ENCODE measurements at regions not wholly inside any gene's neighbourhood (a gene's known extent, or its start where the extent isn't known, plus 50 kb on each side); places are given as distances from the start of the nearest gene placed in this dataset.

GRCh38 chr20:56957737-56958553, 308.5 kb downstream of the BMP7 start:
- DNase-seq (ENCODE audit: low spot score) = no peak

DNA sequence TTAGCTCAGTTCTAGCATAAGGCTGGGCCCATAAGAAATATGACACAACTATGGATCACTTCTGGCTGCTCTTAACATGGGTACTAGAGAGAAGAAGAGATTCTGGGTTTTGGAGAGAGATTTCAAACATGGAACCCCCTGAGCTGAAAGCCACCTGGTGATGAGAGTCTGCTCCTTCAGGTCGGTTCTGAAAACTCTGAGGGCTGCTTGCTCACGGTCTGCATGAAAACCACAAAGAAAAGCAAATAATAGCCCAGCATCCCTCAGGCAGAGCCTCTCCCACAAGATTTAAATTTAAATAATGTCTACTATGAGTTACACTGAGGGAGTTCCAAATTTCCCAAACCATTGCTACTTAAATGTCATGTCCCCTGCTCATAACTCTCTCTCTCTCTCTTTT, 301.5 kb downstream of the BMP7 start:
- DNase-seq (ENCODE audit: low spot score) = no peak

- DNase-seq (ENCODE audit: low spot score) = no peak
These were observed 298.5 kb downstream of the BMP7 start for GRCh38 chr20:56967916-56968315.

DNA sequence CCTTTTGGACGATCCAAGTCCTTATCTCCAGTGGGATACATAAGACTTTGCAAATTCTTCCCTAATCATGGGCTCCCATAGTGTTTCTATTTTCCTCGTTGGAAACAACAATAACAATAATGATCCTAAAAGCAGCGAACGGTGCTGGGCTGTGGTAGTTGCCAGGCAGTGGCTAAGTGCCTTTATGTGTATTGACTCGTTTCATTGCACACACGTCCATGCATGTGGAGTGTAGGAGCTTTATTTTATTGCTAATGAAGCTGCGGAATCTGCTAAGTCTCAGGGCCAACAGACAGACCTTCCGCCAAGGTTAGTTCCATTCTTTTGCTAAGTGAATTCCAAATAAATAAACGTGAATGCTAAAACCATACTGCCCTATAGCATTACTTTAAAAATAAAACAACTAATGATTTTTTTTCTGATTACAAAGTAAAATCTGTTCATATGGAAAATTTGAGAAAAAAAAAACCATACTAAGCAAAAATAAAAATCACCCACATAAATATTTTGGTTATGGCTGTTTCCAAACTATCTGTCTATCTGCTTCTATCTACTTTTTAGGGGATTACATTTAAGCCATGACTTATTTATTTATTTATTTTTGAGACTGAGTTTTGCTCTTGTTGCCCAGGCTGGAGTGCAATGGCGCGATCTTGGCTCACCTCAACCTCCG, 297.9 kb downstream of the BMP7 start:
- DNase-seq (ENCODE audit: low spot score) = no peak

DNA sequence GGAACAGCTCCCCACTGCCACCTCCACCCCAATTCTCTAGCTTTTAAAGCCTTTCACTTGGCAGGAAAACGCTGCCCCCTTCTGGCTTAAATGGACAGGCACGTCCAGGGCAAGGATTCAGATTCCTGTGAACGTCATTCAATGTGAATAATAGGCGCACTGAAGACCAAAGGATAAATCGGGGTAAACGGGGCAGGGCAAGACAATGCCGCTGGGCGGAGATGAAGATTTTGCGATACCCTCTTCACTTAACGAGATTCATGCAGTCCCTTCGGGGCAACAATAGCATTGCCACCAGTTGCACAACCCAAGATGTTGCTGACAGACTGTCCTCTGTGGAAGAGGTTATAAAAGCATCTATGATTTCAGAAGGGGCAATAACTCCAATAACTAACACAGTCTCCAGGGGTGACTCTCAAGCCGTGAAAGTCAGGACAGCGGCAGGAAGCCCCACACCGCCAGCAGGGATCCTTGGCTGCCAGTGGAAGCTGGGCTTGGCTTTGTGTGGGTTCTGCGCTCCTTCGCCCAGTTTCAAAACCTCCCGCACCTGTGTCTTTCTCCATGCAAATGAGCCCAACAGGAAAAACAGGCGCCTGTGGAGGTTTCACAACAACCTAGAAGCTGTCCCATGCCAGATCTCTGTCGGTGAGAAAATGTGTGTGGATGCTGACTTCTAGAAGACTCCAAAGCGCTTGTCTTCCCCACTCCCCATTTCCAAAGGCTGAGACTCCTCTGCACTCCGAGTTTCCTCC, 291.8 kb downstream of the BMP7 start:
- DNase-seq (ENCODE audit: low spot score) = peak; percentile 15

GRCh38 chr20:56975838-56976237, 290.6 kb downstream of the BMP7 start:
- DNase-seq (ENCODE audit: low spot score) = no peak

GRCh38 chr20:56976336-56976735, 290.1 kb downstream of the BMP7 start:
- no peak for DNase-seq (ENCODE audit: low spot score)

- DNase-seq (ENCODE audit: low spot score) = no peak
These were observed 288.0 kb downstream of the BMP7 start for GRCh38 chr20:56978475-56978874.

DNA sequence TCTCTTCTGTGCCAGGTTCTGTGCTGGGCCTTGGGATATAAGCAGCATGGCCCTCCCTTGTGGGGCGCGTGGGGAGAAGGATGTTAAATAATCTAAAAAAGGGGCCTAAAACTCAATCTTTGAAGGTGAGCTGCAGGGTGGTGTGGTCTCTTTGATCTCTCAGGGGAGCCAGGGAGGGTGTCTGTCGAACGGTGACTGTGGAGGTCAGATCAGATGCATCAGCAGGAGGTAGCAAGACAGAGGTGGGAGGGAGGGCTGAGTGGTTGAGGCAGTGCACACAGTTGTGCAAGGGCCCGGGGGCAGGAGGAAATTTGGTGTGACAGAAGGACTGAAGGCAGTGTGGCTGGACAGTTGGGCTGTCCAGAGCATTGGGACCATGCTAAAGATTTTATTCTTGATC, 287.3 kb downstream of the BMP7 start:
- no peak for DNase-seq (ENCODE audit: low spot score)

GRCh38 chr20:56981301-56981700, 285.1 kb downstream of the BMP7 start:
- no peak for DNase-seq (ENCODE audit: low spot score)

DNA sequence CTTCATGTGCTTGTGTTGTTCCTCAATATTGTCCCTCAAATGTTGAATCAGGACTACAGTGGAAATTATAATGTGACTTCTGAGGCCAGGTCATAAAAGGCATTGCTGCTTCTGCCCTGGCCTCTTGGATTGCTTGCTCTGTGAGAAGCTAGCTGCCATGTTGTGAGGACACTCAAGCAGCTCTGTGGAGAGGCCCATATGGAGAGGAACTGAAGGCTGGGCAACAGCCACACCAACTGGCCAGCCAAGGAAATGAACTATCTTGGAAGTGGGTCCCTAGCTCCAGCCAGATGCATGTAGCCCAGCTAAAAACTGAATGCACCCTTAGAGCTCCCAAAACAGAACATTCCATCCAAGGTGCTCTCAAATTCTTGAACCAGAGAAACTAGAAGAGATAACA, 282.6 kb downstream of the BMP7 start:
- no peak for DNase-seq (ENCODE audit: low spot score)

DNA sequence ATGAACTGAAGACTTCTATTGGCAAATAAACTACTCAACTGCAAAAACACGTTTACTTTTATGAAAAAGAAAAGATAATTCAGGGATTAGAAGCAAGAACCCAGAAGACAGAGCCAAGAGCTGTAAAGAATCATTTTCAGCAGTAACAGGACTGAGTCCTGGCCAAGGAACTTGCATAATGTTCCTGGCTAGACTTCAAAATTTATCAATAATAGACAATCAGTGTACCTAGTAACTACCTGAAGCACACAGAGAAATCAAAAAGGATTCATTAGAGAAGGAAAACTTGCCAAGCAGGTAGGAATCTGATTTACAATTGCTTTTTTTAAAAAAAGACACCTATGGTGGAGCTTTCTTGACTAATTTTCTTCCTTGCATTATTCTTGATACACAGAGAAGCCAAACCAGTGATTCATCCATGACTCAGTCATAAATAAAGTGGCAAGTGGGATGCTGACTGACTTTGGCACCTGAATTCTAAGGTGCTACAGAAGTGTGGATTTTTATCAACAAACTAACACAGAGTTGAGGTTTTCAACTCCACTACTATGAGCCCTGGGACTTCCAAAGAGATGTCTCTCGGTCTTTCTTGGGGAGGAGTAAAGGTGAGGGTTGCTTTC, 281.3 kb downstream of the BMP7 start:
- no peak for DNase-seq (ENCODE audit: low spot score)

GRCh38 chr20:56986476-56986875, 280.0 kb downstream of the BMP7 start:
- no peak for DNase-seq (ENCODE audit: low spot score)

GRCh38 chr20:56986931-56987720, 279.3 kb downstream of the BMP7 start:
- no peak for DNase-seq (ENCODE audit: low spot score)

- no peak for DNase-seq (ENCODE audit: low spot score)
These were observed 278.5 kb downstream of the BMP7 start for GRCh38 chr20:56987986-56988385.

DNA sequence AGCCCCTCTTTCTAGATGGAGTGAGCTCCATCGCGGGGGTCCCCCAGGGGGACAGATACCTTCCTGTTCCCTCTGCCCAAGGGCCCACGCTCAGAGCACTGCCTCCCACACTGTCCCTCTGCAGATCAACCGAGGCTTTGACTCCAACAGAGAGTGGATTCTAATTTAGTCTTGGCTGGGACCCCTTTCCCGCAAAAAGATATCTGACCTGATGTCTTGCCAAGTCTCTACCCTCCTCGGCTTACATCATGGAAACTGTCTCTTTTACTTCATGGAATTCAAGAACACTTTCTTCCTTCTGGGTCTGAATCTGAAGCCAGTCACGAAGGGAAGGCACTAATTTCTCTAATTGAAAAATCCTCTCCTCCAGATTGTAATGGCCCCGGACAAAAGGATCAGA, 278.0 kb downstream of the BMP7 start:
- DNase-seq (ENCODE audit: low spot score) = no peak

GRCh38 chr20:56989516-56989915, 276.9 kb downstream of the BMP7 start:
- no peak for DNase-seq (ENCODE audit: low spot score)

- no peak for DNase-seq (ENCODE audit: low spot score)
These were observed 273.4 kb downstream of the BMP7 start for GRCh38 chr20:56993020-56993559.

GRCh38 chr20:56994006-56994405, 272.4 kb downstream of the BMP7 start:
- DNase-seq (ENCODE audit: low spot score) = no peak

GRCh38 chr20:56995149-56995548, 271.3 kb downstream of the BMP7 start:
- no peak for DNase-seq (ENCODE audit: low spot score)

DNA sequence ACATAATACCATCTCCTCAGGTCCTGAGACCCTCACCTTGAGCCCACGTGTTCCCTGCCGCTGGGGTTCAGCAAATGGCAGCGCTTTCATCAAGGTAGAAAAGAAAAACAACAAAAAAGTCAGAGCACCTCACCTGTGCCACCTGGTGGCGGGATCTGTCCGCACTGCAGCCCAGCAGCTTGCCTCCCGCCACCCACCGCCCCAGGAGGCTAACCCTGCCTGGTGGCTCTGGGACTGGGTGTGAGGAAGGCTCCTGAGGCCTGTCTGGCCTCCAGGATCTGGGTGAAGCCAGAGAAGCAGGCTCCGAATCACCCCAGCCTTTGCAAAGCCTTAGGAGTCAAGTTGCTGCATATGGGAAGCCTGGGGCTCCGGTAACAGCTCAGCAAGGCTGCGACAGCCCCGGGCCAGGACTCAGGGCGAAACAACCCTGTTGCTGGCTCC, 270.8 kb downstream of the BMP7 start:
- peak; percentile 55 for DNase-seq (ENCODE audit: low spot score)
